NT2/D1 (cell line): ENCODE measurements at regions not wholly inside any gene's neighbourhood (a gene's known extent, or its start where the extent isn't known, plus 50 kb on each side); places are given as distances from the start of the nearest gene placed in this dataset.

Source experiments
- SUZ12 ChIP-seq: IDR thresholded peaks from 2 replicates; pipeline ENCODE4 v1.6.1; 2011; ENCODE audit not compliant: insufficient read length, insufficient read depth; ENCODE audit errors: extremely low read depth
- YY1 ChIP-seq: IDR thresholded peaks from 2 replicates; pipeline ENCODE4 v1.6.1; 2011; ENCODE audit not compliant: insufficient read length, insufficient read depth
- ZNF274 ChIP-seq: IDR thresholded peaks from 2 replicates; pipeline ENCODE4 v1.6.1; 2011; ENCODE audit warnings: mild to moderate bottlenecking, low read depth, low read length

- TF ChIP-seq ZNF274, result no peak
- TF ChIP-seq YY1, result no peak
- TF ChIP-seq SUZ12, result no peak
Observed at GRCh38 chr4:57320849-57321248, 210.7 kb upstream of the IGFBP7 start.
